ENCODE measurements at regions not wholly inside any gene's neighbourhood (a gene's known extent, or its start where the extent isn't known, plus 50 kb on each side); places are given as distances from the start of the nearest gene placed in this dataset.

- peak in 1 of 2 experiments; percentile 10 for DNase-seq
Observed at GRCh38 chr1:233520261-233521191, 93.4 kb upstream of the KCNK1 start.

GRCh38 chr1:233523047-233523446 is 90.9 kb upstream of the KCNK1 start:
- DNase-seq: no peak

- DNase-seq: no peak
Observed at GRCh38 chr1:233527818-233528217, 86.1 kb upstream of the KCNK1 start.

- no peak for DNase-seq
Observed at GRCh38 chr1:233530665-233531386, 83.1 kb upstream of the KCNK1 start.

- DNase-seq: no peak
Observed at GRCh38 chr1:233540816-233541215, 73.1 kb upstream of the KCNK1 start.

GRCh38 chr1:233543338-233544255 is 70.3 kb upstream of the KCNK1 start:
- DNase-seq: peak; percentile 74 to 80

- DNase-seq: no peak
Observed at GRCh38 chr1:233544304-233544703, 69.6 kb upstream of the KCNK1 start.

GRCh38 chr1:233547726-233548125 is 66.2 kb upstream of the KCNK1 start:
- no peak for DNase-seq

GRCh38 chr1:233549404-233549803 is 64.5 kb upstream of the KCNK1 start:
- DNase-seq: no peak

- no peak for DNase-seq
Observed at GRCh38 chr1:233549917-233550316, 64.0 kb upstream of the KCNK1 start.

GRCh38 chr1:233554037-233554436 is 59.9 kb upstream of the KCNK1 start:
- DNase-seq: no peak

GRCh38 chr1:233561708-233562426 is 52.0 kb upstream of the KCNK1 start:
- DNase-seq: no peak

Data from SW 1271 (cell line).